HG02588 (cell line): ENCODE measurements at regions not wholly inside any gene's neighbourhood (a gene's known extent, or its start where the extent isn't known, plus 50 kb on each side); places are given as distances from the start of the nearest gene placed in this dataset.

Experiments
- ATAC-seq: cut with Tn5 transposase; IDR thresholded peaks from one replicate; pipeline ENCODE4 v1.9.1; 2021; ENCODE audit warnings: mild to moderate bottlenecking, moderate library complexity; ENCODE audit not compliant: unreplicated experiment

DNA sequence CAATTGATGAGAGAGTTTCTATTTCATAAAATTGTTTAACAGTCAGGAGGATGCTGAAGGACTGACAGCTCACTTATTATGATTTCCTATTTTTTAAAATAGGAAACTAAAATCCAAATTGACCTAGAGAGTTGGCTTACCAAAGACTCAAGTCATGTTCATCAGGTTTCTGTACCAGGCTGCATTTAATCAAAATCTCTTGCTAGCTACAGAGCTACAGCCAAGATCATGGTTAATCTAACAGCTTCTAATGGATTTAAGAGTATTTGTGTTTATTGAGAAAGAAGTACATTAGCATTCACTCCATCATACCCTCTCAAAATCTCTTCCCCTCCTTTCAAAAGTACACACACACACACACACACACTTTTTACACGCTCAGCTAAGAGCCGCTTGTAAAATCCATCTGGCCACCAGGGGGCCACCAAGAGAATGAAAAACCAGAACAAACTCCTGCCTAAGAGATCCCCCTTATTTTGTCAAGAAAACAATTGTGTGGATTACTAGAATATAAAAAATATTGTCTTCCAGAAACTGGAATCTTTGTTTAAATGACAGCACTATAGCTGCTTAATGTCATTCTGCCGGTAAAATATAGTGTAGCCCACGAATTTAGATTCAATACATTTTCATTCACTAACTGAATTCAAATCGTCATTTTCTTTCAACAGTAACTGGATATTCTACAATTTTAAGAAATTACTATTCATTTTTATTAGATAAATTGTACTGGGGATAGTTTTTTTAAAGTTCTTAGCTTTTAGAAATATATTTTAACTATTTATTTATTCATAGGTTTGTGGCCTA lies 334.0 kb downstream of the BTG1 start:
- ATAC-seq = peak; percentile 76

DNA sequence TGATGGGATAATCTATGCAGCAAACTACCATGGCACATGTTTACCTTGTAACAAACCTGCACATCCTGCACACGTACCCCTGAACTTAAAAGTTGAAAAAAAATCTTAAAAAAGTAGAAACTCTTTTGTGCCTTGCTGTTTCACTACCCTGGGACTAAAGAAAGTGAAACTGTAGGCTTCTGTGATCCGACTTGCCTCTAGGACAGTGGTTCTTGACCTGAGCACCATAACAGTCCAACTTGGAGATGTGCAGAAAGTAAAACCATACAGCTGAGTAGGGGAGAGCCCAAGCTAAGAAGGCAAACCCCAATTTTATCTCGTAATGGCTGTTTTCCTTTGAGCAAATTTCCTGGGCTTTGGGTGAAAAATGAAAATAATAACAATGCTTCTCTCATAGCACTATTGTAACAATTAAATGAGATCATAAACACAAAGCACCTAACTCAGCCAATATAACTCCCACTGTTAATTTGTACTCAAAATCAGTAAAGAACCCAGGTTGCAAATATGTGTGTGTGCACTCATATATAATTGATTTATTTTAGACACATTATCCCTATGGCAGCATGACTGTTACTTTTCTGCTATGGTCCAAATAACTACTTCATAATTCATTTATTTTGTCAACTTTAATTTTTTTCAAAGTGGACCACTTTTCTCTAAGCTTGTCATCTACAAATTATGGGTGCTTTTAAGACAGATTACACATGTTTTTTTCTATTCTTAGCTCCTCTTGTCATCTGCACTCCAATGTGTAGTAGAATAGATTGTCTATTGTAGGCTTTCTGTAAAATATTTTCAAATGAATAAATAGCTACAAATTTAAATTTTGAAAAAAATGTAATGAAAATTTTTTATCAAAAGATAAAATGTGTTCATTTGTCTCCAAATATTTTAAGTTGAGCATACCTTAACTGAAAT lies 334.9 kb downstream of the BTG1 start:
- no peak for ATAC-seq

DNA sequence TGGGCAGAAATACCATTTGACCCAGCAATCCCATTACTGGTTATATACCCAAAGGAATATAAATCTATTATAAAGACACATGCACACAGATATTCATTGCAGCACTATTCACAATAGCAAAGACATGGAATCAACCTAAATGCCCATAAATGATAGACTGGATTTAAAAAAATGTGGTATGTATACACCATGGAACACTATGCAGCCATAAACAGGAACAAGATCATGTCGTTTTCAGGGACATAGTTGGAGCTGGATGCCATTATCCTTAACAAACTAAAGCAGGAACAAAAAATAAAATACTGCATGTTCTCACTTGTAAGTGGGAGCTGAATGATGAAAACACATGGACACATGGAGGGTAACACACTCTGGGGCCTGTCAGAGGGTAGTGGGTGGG lies 335.6 kb downstream of the BTG1 start:
- no peak for ATAC-seq

DNA sequence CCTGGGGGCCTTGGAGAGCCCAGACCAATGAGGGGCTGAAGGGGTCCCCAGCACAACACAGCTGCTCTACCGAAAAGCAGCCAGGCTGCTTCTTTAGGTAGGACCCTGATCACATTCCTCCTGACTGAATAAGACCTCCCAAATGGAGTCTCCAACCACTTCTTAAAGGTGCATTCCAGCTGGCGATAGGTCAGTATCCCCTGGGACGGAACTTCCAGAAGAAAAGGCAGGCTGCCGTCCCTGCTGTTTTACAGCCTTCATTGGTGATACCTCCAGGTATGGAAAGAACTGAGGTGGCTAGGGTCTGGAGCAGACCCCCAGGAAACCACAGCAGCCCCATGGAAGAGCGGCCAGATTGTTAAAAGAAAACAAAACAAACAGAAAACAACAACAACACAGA lies 340.6 kb downstream of the BTG1 start:
- ATAC-seq = no peak

DNA sequence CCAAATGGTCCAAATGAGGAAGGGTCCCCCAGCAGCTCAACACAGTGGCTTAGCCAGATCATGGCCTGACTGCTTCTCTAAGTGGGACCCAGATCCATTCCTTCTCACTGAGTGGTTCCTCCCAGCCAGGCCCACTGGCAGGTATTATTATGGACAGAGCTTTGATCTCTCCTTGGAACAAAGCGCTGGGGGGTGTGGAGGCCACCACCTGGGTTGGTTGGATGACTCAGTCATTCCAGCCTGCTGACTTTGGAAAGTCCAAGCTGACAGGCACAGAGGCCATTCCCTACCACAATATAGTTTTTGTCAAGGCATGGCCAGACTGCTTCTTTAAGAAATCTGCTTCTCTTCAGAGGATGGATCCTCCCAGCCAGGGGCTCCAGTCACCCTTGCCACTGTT lies 341.1 kb downstream of the BTG1 start:
- no peak for ATAC-seq

DNA sequence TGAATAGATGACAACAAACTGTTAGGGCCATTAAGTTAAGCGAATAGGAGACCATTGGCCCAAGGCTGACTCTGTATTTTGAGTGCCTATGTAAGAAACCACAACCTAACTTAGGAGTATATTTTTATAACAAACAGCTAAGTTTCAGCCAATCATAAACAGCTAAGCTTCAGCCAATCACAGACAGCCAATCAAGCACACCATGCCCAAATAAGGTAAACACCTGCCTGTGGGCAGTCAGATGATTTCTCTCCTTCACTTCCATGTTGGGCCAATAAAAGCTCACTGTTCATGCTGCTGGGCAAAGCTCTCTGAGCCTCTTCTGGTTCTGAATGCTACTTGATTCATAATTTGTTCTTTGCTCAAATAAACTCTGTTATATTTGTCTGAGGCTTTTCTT lies 344.6 kb downstream of the BTG1 start:
- no peak for ATAC-seq

DNA sequence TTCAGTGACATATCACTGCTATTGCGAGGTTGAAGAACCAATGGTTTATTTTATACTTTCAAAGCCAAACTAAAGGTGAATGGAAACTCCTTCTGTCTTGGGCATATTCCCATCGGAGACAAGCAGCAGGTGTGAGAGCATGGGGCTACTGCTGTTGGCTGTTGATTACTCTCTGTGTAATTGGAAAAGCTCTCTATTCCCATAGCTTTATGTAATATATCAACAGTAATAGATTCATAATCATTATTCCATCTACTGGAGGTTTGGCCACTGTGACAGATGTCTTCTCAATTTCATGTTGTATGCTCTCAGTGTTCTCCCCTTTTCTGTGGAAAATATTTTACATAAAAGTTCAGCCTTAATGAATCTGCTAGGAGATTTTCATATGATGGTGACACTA lies 352.0 kb downstream of the BTG1 start:
- no peak for ATAC-seq

DNA sequence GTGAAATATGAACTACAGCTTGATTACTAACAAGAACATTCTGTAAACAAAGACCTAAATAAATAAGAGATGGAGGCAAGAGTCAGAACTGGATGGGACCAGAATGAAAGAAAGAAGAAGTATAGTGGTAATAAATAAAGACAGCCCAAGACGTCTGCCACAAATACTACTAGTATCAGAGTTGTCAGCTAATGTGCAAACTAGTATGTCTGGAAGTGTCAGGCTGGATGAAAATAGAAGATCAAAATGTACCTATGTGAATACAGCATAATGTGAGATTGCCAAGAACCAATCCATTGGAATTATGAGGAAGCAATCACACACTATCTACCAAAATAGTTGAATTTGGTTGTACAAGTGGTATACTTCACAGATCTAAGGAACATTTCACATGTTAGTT lies 353.0 kb downstream of the BTG1 start:
- ATAC-seq = no peak

DNA sequence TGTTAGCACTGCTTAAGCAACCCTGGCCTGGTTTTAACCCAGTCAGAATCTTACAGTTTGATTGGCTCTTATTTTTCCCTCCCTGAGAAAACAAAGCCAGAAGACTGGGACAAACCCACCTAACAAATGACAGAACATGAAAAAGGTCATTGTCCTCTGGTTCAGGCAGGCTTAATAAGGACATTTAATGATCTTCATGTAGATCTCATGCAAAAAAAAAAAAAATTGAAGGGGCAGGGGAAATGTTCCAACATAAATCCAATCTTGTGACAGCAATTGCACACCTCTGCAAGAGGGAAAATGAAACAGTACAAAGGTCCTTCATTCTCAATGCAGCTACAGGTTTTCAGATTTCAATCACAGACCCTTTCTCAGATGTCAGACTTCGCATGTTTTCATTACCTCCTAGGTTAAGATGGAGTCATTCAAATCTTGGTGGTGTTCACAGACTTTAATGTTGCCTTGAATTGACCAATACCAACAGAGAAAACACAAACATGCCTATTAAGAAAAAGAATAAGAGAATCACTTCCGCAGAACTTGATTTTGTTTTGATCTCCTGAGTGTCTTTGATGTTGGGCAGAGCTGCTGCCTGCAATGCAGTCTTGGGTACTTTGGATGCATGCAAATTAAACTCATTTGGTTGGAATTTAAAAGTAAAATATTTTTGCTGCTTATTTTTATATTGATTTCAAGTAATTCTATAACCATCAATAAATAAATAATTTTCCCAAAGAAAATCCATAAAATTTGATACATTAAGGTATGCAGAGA lies 359.0 kb downstream of the BTG1 start:
- ATAC-seq = no peak

DNA sequence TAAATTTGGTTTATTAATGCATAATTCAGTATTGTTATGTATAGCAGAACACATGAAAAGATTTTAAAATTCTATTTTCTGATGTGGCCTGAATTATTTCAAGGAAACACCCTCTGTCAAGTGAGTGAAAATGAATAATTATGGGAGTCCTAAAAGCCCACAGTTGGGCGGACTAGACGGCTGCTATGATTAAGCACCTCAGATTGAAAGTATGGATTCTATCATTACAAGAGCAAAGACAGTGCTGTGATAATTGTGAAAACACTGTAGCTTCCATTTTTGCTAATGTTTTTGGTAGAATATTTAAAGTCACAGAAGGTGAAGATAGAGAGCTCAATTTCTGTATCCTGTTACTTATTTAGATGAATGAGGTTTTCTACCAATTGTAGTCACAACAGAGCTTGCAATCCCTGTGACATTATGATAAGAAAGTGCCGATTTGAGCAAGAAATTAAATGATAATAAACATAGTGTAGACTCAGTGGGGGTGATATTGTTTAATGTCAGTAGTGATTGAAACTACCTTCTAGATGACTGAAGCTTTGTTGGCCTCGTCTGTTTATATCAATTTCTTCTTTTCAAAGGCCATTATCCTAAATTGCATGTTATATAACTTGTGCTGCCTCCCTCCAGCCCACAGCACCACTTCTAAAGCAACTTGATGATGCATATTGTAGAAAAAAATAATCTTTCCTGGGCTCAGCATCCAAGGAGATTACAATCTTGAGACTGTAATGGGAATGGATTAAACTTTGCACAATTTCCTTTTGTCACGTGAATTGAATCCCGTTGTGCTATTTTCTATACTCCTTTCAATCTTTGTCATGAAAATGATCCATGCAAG lies 359.8 kb downstream of the BTG1 start:
- no peak for ATAC-seq

DNA sequence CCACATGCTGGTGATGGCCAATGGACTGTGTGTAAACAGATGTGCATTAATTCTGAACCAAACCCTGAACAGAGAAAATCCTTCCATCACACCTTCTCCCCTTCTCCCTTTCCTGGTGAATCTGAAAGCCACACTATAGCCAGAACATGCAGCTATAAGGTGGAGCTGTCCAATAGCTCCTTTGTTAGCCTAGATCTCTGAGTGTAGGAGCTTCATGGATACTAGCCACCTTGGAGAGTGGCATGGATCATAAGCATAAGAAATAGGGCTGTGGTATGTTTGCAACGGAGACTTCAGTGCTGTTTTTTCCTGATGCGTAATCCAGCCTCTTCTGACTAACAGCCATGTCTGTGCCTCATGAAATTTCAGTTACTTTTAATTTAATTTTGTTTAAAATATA lies 364.5 kb downstream of the BTG1 start:
- ATAC-seq = no peak

DNA sequence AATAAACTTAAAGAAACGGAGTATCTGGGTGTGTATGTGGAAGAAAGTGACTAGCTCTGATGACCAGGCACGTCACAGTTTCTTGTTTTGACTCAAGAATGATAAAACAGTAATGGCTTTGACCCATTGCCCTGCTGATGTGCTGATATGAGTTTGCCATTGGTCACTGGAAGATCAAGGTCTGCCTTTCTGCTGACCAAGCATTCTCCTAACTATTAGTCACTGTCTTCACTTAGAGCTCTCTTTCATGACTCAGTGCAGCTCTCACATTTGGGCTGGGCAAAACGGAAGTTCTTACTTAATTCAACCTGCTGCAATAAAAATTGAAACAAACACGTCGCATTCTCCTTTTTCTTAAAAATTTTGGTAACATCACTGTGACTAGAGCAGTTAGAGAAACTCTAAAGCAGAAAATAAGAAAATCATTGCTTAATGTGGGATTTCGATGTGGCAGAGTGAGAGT lies 366.7 kb downstream of the BTG1 start:
- peak; percentile 93 for ATAC-seq

DNA sequence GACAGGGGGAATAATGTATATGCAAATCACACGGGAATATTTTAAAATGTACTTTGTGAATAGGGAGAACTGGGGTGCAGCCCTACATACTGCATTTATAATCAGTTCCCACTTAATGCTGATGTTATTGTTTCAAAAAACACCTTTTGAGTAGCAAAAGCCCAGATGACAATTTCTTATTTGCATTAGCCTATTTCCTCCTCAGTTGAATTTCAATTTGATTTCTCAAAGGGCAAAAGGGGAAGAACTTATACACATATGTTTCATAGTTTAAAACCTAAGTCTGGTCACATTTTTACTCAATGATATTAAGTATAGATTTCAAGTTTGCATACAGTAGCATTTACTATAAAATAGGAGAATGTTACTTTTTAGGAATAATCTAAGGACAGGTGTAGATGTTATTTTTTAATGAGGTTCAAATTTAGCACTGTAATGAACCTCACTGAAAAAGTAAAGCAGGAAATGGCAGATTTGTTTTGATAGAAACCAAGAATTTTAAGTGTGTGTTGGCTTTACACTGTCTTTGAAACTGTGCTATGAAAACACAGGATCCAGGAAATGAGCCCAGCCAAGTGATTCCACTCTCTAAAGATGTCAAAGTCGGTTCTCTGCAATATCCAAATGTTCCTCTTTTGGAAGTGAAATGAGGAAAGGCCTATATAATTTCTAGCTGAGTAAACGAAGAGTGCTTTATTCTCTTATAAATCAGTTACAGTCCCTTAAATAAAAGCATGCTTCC lies 367.4 kb downstream of the BTG1 start:
- ATAC-seq = peak; percentile 53

DNA sequence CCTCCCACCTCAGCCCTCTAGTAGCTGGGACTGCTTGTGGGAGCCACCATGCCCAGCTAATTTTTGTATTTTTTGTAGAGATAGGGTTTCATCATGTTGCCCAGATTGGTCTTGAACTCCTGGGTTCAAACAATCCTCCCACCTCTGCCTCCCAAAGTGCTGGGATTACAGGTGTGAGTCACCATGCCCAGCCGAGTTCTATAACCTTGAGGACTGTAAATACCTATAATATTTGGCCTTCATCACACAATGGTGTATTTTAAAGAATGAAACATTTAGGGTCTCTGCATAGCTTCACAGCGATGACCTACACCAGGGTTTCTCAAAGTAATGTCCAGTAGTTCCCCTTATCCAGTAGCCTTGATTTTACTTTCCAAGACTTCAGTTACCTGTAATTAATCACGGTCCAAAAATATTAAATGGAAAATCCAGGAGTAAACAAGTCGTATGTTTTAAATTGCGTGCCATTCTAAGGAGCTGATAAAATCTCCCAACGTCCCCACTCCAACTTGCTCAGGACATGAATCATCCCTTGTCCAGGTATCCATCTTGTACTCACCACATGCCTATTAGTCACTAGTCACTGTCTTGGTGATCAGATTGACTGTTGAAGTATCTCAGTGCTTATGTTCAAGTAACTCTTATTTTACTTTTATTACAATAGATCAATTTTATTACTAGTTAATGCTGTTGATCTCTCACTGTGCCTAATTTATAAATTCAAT lies 368.2 kb downstream of the BTG1 start:
- ATAC-seq = no peak

DNA sequence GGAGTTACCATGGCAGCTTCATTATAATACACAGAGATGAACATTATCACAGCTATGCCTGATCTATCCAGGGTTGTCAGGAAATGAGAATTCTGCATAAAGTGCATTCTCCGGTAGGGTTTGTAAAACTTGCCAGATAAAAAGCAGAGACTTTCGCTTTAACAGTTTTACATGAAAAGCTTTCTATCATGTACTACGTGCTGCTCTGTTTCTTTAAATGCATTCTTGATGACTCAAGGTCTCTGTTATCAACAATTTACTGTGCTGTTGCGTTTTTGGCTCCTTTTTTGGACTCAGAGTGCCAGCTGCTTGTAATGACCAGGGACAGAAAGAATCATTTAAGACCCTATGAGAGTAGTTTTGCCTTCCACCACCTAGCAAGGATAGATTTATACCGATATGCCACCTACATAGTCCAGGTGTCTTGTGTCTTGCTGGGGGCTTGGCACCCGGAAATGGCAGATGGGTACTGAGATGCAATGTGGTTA lies 371.2 kb downstream of the BTG1 start:
- no peak for ATAC-seq

DNA sequence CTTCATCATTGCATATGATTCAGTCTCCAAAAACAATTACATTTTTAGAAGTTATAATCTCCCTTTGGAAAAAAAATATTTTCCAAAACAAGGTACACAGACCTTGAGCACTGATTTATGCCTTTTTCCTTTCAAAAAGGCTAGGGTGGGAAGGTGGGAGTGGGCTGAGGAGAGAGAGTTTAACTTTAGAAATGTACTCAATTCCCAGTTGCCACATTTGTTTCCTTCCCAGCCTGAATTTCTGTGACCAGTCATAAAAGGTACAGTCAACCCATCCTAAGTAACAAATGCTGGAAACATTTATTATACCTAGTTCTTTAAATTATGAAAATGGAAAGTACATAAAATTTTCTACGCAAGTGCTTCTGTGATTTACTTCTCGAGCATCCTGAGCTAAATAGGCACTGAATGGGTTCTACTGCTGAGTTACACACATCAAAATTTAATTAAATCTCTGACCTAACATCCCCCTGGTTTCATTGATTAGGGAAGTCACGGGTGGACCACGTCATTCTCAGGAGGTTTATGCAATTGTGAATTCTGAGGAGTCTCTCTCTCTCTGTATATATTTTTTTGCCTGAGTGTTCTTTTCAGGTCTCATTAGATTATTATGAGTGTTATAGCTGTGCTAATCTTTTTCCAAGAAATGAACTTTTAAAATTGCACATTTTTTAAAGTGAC lies 371.8 kb downstream of the BTG1 start:
- ATAC-seq = no peak

DNA sequence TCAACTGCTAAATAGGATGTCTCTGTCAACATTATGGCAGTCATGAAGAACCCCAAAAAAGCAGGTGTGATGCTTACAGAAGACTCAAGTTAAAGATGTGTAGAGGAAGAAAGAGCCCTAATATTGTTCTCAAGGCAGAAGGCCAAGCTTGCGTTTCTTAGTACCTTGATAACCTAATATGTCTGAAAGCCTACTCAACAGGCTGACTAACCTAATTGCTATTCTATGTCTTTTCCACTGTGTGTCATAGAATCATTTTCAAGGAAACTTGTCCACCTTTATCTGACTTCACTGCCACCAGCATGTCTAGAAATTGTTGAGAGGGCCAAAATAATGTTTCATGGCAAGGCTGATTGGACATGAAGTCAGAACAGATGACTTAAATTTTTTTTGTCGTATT lies 373.2 kb downstream of the BTG1 start:
- no peak for ATAC-seq

DNA sequence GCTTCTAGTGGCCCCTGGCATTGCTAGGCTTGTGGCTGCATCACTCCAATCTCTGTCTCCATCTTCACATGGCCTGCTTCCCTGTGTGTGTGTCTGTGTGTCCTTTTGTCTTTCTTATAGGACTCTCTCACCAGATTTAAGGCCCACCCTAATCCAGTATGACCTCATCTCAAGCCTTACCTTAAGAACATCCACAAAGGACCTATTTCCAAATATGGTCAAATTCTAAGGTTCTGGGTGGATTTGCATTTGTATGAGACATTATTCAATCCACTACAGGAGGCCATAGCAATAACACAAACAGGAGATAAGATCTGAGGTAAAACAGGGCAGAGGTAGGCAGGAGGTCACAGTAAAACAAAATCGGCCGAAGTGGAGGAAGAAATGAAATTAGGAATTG lies 375.9 kb downstream of the BTG1 start:
- ATAC-seq = no peak
